ENCODE measurements at regions not wholly inside any gene's neighbourhood (a gene's known extent, or its start where the extent isn't known, plus 50 kb on each side); places are given as distances from the start of the nearest gene placed in this dataset.

GRCh38 chr4:157754410-157754809 lies 418.4 kb downstream of the GASK1B start:
- TF ChIP-seq CTCF (conservative IDR thresholded peaks at IDR 0.05; ENCODE audit: control insufficient read depth, insufficient read depth, low read depth, low read length) = no peak
- DNase-seq (ENCODE audit: low read depth) = no peak
- H3K4me3 ChIP-seq (ENCODE audit: control insufficient read depth, low read depth, low read length) = no peak overlapping the region

GRCh38 chr4:157751631-157752030 lies 421.2 kb downstream of the GASK1B start:
- DNase-seq (ENCODE audit: low read depth) = no peak
- no peak overlapping the region for H3K4me3 ChIP-seq (ENCODE audit: control insufficient read depth, low read depth, low read length)
- no peak for TF ChIP-seq CTCF (conservative IDR thresholded peaks at IDR 0.05; ENCODE audit: control insufficient read depth, insufficient read depth, low read depth, low read length)

GRCh38 chr4:157741642-157742041 lies 431.2 kb downstream of the GASK1B start:
- no peak for TF ChIP-seq CTCF (conservative IDR thresholded peaks at IDR 0.05; ENCODE audit: control insufficient read depth, insufficient read depth, low read depth, low read length)
- H3K4me3 ChIP-seq (ENCODE audit: control insufficient read depth, low read depth, low read length) = no peak overlapping the region
- DNase-seq (ENCODE audit: low read depth) = peak; percentile 1

- TF ChIP-seq CTCF (conservative IDR thresholded peaks at IDR 0.05; ENCODE audit: control insufficient read depth, insufficient read depth, low read depth, low read length) = no peak
Observed at GRCh38 chr4:157739242-157739641, 433.6 kb downstream of the GASK1B start.

GRCh38 chr4:157728215-157728614 lies 444.6 kb downstream of the GASK1B start:
- TF ChIP-seq CTCF (conservative IDR thresholded peaks at IDR 0.05; ENCODE audit: control insufficient read depth, insufficient read depth, low read depth, low read length) = no peak
- DNase-seq (ENCODE audit: low read depth) = no peak
- no peak overlapping the region for H3K4me3 ChIP-seq (ENCODE audit: control insufficient read depth, low read depth, low read length)

More at GRCh38 chr4:157739242-157739641, 433.6 kb downstream of the GASK1B start:
- H3K4me3 ChIP-seq (ENCODE audit: control insufficient read depth, low read depth, low read length) = no peak overlapping the region
- DNase-seq (ENCODE audit: low read depth) = peak; percentile 58

- H3K4me3 ChIP-seq (ENCODE audit: control insufficient read depth, low read depth, low read length) = no peak overlapping the region
- DNase-seq (ENCODE audit: low read depth) = no peak
- TF ChIP-seq CTCF (conservative IDR thresholded peaks at IDR 0.05; ENCODE audit: control insufficient read depth, insufficient read depth, low read depth, low read length) = no peak
Observed at GRCh38 chr4:157727163-157727562, 445.7 kb downstream of the GASK1B start.

GRCh38 chr4:157722146-157722545 lies 450.7 kb downstream of the GASK1B start:
- H3K4me3 ChIP-seq (ENCODE audit: control insufficient read depth, low read depth, low read length) = no peak overlapping the region

More at GRCh38 chr4:157722146-157722545, 450.7 kb downstream of the GASK1B start:
- TF ChIP-seq CTCF (conservative IDR thresholded peaks at IDR 0.05; ENCODE audit: control insufficient read depth, insufficient read depth, low read depth, low read length) = no peak
- DNase-seq (ENCODE audit: low read depth) = no peak
